ENCODE measurements at regions not wholly inside any gene's neighbourhood (a gene's known extent, or its start where the extent isn't known, plus 50 kb on each side); places are given as distances from the start of the nearest gene placed in this dataset.

- no peak for TF ChIP-seq EZH2 (IDR thresholded peaks at IDR 0.05; ENCODE audit: borderline replicate concordance, low read length)
- no peak for TF ChIP-seq CTCF (conservative IDR thresholded peaks at IDR 0.05 in 1 of 2, IDR thresholded peaks at IDR 0.05 in 1 of 2; ENCODE audit: extremely low read depth in 1 of 2, insufficient read depth in 1 of 2, low read depth in 1 of 2, low read length in 2 of 2)
Observed at GRCh38 chr6:159351707-159352106, 182.5 kb downstream of the FNDC1 start.
